ENCODE measurements at regions not wholly inside any gene's neighbourhood (a gene's known extent, or its start where the extent isn't known, plus 50 kb on each side); places are given as distances from the start of the nearest gene placed in this dataset.

DNA sequence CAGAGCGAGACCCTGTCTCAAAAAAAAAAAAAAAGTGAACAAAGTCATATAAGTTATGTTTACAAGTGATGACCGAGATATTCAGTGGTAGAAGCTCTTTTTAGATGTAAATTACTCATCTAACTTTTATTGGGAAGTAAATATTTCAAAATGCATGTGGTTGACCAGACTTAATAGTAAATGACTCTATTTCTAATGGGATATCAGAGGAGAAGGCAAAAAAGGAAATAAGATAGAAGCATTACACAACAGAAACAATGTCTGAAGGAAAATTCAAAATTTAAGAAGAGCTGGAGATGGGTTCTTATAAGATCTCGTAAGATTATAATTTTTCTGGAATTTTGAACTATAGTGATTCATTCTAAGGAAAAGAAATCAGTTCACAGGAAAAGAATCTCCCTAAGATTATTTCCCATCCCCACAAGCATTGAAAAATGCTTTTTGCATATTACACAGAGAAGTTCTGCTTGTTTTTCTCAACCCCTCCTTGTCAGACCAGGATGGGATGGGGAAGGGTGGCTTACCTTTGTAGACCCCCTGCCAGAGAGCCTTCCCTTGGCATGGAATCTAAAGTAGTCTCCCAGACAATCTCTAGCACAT is 63.1 kb upstream of the STK38L start:
- DNase-seq = no peak

DNA sequence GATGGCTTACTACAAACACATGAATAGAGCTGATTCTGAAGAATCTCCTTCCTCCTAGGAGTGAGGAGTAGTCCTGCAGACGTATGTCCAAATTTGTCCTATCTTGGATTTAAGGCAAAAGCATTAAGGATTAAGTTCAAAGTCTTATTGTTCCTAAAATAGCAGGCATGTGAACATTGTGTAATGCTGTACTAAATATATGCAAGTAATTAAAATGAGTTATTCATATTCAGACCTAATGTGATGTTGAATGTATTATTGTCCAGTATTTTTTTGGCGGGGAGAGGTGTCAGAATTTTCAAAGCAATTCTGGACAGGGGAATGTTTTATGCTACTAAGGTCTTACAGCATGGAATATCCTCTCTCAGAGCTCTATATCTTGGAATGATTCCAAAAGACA is 60.7 kb upstream of the STK38L start:
- no peak for DNase-seq

- no peak for DNase-seq
Measured at GRCh38 chr12:27185234-27186021, 58.7 kb upstream of the STK38L start.

DNA sequence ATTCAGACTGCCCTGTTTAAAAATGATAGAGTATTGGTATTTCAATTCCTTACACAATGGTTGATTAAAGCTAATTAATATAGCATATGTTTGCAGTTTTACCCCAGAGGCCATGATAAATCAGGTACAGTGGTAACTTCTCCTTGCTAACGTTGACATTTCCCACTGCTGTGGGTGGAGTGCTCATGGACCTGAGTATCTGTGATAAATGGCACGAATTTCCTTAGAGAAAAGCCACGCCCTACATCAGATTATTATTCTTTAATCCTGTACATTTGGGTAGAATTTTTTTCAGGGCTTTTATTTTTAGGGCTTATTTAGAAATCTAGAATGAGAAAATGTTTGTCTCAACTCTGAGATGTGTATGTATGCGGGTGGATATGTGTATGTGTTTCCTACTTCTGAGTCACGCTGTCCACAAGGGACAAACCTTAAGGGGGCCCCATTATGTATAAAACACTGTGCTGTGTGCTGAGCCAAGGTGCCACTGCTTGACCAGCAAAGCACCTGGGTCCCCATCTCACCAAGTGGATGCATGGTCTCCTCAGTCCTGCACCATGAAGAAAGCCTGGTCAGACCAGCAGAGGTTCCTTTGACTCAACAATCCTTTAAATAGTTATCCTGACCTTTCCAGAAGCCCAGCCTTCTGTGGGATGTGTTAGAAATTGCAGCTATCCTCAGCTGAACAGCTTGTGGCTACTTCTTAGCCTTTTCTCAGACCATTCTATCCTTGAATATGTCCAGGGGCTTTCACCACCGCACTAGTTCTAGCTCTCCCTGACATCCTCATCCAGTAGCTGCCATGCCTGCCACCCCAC is 57.9 kb upstream of the STK38L start:
- no peak for DNase-seq

DNA sequence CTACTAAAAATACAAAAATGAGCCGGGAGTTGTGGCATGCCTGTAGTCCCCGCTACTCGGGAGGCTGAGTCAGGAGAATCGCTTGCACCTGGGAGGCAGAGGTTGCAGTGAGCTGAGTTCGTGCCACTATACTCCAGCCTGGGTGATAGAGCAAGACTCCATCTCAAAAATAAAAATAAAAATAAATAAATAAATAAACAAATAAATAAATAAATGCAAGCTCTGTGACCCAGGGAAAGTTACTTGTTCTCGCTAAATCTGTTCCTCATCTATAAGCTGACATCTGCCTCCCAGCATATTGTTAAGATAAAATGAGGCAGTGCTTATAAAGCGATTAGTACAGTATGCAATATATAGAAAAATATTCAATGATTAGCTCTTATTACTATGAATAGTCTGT is 56.4 kb upstream of the STK38L start:
- DNase-seq = no peak

GRCh38 chr12:27190761-27191160 is 53.3 kb upstream of the STK38L start:
- no peak for DNase-seq

- no peak for DNase-seq
Measured at GRCh38 chr12:27191531-27191930, 52.6 kb upstream of the STK38L start.

- no peak for DNase-seq
Measured at GRCh38 chr12:27192118-27192802, 51.8 kb upstream of the STK38L start.

DNA sequence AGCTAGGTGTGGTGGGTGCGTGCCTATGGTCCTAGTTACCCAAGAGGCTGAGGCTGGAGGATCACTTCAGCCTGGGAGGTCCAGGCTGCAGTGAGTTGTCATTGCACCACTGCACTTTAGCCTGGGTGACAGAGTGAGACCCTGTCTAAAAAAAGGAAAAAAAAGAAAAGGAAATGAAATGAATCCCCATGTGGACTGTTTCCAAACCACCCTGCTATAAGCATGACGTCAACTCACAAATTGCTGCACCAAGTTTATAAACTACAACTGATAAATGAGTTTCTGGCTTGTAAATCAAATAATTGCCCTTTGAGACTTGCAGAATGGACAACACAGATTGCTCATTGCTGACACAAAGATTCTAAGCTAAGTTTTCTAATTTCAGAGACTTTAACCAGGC is 51.0 kb upstream of the STK38L start:
- DNase-seq = no peak

- no peak for DNase-seq
Measured at GRCh38 chr12:27193854-27194544, 50.1 kb upstream of the STK38L start.
